ENCODE measurements at regions not wholly inside any gene's neighbourhood (a gene's known extent, or its start where the extent isn't known, plus 50 kb on each side); places are given as distances from the start of the nearest gene placed in this dataset.
"Not testable (repeated sequence)": the region's sequence is repeated elsewhere in the genome, so short reads cannot be mapped to it uniquely, and the experiment has no call there.

DNA sequence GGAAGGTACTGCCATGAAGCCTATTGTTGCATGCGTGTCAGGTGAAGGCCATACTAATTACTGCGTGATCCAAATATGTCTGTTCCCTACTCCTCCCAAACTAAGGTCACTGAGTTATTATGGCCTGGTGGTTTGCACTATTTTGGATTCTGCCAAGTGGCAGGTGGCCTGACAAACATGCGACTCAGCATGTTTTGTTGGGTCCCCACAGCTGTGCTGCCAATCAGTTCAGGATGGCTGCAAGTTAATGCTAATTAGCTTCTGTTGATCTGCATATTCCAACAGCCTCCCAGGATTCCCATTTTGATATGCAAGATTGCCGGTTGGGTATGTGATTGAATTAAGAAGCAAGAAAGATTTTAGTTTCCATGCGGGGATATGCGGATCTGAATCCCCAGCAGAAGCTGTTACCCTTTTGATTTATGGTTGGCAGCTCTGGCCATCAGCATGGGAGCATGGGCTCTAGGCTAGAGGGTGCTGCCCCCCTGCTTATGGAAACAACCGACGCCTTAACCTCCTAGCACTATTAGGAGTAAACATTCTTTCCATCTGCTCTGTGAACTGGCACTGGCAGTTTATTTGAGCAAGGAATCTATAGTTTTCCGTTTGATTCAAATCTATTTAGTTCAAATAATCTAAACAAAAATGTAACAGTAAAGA, 429.8 kb upstream of the C1orf87 start:
- DNase-seq, result no peak

GRCh38 chr1:60502506-60502905, 428.9 kb upstream of the C1orf87 start:
- no peak for DNase-seq

DNA sequence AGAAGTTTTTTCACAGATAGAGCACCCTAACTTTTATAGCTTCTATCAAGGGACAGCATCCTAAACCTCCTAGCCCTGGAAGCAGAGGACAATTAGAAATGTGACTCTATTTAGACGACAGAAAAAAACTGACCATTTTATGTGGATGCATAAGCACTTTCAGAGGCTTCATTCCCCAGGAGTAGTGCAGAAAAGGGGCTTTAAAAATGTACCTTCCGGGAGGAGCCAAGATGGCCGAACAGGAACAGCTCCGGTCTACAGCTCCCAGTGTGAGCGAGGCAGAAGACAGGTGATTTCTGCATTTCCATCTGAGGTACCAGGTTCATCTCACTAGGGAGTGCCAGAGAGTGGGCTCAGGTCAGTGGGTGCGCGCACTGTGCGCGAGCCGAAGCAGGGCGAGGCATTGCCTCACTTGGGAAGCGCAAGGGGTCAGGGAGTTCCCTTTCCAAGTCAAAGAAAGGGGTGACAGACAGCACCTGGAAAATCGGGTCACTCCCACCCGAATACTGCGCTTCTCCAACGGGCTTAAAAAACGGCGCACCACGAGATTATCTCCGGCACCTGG, 416.4 kb upstream of the C1orf87 start:
- not testable (repeated sequence) for DNase-seq

- DNase-seq, result no peak
Observed at GRCh38 chr1:60488847-60489246, 415.3 kb upstream of the C1orf87 start.

- no peak for DNase-seq
Observed at GRCh38 chr1:60487565-60488345, 414.2 kb upstream of the C1orf87 start.

DNA sequence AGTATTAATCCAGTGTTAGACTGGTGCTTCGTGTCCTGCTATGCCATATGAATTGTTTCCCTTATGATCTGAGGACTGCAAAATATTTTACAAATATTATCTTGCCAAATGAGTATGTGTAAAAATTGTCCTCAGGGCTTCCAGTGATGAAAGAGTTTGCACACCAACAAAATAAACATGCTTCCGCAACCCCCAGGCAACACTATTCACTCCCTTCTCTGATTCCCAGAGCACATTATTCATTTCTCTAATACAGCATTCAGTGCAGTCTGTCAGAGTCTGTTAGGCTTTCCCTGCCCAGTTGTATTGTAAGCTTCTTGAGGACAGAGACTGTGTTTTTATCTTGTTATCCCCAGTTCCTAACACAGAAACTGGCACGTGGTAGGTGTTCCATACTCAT, 409.9 kb upstream of the C1orf87 start:
- no peak for DNase-seq

- DNase-seq, result no peak
Observed at GRCh38 chr1:60470246-60470645, 396.7 kb upstream of the C1orf87 start.

DNA sequence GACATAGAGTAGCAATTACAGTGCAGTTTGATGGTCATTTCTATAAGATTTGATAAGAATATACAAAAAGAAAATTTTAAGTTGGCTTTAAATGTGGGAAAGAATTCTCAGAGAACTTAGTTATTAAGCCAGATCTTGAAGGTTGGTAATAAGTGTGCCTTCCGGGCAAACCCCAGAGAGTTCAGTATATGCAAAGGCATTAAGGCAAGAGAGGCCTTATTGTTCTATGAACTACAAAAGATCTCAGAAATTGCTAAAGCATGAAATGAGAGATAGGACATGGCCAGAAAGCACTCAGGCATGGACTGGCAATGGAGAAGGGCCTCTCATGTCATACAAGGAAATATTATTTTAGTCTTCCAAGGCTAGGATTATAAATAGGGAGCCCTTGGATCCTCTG, 390.2 kb upstream of the C1orf87 start:
- no peak for DNase-seq

- no peak for DNase-seq
Observed at GRCh38 chr1:60463146-60463545, 389.6 kb upstream of the C1orf87 start.

GRCh38 chr1:60461925-60462595, 388.5 kb upstream of the C1orf87 start:
- DNase-seq, result no peak

DNA sequence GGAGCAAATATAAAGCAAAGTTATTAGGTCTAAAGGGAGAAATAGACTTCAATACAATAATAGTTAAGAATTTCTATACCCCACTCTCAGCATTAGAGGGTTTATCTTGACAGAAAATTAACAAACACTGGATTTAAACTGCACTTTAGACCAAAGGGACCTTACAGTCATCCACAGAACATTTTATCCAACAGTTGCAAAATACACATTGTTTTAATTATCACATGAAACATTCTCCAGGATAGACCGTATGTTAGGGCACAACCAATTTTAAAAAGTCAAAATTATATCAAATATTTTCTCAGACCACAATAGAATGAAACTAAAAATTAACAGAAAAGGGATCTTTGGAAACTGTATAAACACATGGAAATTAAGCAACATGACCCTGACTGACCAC, 384.5 kb upstream of the C1orf87 start:
- no peak for DNase-seq

- no peak for DNase-seq
Observed at GRCh38 chr1:60449876-60450275, 376.3 kb upstream of the C1orf87 start.

- DNase-seq, result no peak
Observed at GRCh38 chr1:60448850-60449249, 375.3 kb upstream of the C1orf87 start.

GRCh38 chr1:60444680-60445079, 371.1 kb upstream of the C1orf87 start:
- no peak for DNase-seq

DNA sequence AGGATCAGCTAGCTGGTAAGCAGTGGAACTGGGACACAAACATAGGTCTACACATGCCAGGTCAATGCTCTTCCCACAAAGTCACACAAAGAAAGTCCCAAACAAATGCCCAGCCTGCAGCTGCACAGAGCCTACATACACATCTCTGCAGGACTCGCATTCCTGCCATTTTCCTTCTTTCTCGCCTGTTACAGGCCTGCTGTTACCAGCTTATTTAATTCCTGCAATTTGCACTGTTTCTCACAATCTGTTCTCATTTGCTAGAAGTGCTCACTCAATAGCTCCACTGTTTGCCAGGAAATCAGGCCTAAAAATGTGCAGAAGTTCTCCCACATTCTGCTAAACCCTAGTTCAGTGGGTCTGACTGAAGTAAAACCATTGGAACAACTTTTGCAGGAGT, 362.6 kb upstream of the C1orf87 start:
- DNase-seq, result no peak

DNA sequence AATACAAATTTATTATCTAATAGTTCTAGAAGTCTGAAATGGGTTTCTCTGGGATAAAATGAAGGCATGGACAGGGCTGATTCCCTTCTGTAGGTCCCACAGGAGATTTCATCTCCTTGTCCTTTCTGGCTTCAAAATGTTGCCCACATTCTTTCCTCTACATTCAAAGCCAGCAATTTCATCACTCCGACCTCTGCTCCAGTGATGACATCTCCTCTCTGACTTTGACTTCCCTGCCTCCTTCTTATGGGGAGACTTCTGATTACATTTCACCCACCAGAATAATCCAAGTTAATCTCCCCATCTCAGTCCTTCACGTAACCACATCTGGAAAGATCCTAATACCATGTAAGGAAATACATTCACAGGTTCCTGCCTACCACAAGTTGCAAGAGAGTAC, 358.0 kb upstream of the C1orf87 start:
- DNase-seq, result no peak

DNA sequence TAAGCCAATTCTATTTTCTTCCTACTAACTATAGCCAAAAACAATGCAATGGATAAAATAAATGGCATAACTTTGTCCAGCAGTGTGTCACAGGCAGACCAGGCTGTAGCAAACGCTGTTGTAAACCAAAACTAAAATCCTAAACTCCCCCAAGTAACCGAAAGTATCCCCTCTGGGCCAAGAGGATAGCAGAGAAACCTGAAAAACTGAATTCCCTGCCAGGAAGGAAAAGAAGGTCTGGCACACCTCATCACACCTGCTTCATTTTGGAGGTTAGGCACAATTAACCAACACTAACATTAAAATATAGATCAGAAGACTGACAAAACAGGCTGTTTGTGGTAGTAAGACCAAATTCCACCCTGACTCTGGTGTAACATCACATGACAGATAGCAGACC, 356.8 kb upstream of the C1orf87 start:
- DNase-seq, result no peak

DNA sequence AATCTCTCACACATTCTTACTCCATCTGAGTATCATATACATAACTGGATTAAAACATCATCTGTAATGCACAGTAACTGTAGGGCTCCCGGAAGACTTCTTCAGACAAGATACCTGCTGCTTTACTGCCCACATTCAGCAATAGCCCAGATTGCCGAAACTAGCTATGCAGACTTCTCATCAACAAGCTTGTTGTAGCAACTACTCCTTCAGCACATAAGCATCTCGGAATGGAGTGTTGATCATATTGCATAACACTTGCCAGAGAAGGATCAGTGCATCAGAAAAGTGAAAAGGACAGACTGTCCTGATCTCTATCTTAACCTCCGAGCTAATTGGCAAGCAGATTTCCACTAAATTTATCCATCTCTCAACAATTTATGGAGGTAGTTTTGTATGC, 354.6 kb upstream of the C1orf87 start:
- DNase-seq, result no peak

DNA sequence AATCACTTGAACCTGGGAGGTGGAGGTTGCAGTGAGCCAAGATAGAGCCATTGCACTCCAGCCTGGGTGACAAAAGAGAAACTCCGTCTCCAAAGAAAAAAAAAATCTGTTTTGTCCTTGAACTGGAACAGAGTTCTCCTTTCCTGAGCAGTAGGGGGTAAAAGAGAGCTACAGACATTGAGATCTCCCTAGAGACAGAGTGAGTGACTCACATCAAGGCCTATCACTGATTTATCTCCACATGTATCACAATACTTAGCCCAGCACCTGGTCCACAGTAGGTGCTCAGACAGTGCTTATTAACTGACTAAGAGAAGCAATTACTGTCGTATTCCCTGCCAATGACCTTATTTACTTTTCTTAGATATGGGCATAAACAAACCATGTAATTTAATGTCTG, 354.1 kb upstream of the C1orf87 start:
- DNase-seq, result no peak

DNA sequence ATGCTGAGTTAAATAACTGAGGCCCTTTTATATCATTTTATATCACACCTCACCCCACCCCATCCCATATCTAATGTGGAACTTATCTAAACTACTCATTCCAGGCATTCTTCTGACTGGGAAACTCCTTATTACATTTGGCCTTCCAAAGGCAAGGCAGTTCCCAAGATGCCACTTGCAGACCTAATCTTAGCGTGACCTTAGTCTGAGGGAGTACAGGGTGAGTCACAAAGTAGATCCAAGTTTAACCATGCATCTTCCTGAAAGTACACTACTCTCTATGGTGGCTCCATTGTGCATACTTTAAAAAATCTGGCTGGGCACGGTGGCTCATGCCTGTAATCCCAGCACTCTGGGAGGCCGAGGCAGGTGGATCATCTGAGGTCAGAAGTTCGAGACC, 353.6 kb upstream of the C1orf87 start:
- DNase-seq, result no peak

DNA sequence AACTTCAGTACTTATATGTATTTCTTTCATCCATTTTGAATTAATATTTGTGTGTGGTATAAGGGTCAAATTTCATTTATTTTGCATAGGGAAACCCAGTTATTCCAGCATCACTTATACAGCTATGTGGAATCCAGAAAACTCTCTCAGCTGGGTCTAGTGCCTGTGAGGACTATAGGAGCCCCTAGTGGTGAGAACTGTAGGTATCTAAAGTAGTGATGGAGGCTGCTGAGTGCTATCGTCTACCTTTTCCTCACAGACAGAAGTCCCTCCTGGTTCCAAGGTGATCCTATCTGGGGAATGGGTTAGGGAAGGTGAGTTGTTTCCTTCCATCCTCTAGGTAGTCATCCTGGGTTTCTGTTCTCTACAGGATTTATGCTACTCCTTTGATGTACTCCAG, 352.0 kb upstream of the C1orf87 start:
- DNase-seq, result no peak

GRCh38 chr1:60423146-60423780, 349.7 kb upstream of the C1orf87 start:
- no peak for DNase-seq

DNA sequence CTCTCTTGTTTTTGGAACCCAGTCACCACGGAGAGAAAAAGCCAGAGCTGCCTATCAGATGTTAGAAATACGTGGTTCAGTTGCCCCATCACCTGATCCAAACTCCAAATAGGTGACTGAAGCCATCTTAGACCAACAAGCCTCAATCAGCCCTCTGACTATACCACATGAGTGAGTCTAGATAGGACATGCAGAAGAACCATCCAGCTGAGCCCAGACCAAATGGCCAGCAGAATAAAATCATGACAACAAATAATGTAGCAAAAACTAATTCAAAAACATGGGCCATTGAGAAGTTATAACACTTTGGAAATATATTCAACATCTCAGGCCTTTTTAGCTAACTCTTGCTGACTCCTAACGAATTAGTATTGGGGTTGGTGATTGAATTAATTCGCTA, 348.4 kb upstream of the C1orf87 start:
- DNase-seq, result no peak

Data from CD4-positive, alpha-beta T cell treated with Interleukin-17A for 4 hours (primary cell).